Right renal cortex interstitium (tissue), 3 donors: ENCODE measurements at regions not wholly inside any gene's neighbourhood (a gene's known extent, or its start where the extent isn't known, plus 50 kb on each side); places are given as distances from the start of the nearest gene placed in this dataset.
"Not testable (repeated sequence)": the region's sequence is repeated elsewhere in the genome, so short reads cannot be mapped to it uniquely, and the experiment has no call there.

ENCODE experiments used
- DNase-seq, 3 donors: peaks; one replicate each; pipeline ENCODE4 v3.0.0-alpha.2; 2013; ENCODE audit warnings: low read depth in 3 of 3, low spot score in 2 of 3

DNA sequence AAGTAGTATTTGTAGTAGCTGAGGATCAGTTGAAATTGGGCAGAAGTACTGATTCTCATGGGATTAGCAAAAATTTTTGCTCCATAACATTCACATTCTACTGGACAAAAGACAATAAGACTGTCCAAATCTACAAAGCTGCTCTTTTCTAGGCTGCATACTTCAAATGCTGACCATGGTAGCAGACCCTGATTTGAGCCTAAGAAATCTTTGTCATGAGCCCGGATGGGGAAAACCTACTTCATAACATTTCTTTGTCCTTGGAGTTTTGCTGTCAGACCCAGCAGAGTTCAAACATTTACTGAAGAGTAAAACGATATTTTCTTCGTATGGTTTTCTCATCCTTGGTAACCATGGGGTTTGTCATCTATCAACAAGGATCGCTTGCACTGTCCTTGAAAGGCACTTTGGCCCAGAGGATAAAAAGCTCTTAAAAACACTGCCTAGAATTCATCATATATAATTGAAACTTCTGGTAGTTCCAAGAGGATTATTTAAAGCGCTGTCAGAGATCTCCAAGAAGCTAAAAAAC, 216.9 kb downstream of the CAVIN4 start:
- DNase-seq = no peak

GRCh38 chr9:100803956-100804355, 224.6 kb upstream of the PLPPR1 start:
- no peak for DNase-seq

DNA sequence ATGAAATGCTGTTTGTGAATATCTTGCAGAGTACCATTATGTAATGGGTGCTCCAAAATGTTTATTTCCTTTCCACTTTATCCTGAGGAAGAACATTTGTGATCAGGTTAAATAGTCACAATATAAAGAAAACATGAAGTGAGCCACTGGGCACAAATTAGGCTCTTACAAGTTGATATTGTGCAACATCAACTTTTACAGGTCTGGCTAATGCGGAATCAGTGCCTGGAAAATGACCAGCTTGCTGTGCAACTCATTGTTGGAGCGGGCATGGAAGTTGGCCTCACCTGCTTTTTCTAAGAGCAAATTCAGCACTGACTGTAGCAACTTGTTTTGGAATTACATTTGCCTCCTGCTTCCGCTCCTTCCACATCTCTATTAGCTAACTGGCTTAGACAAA, 216.9 kb upstream of the PLPPR1 start:
- no peak for DNase-seq

GRCh38 chr9:100813871-100814270, 214.7 kb upstream of the PLPPR1 start:
- DNase-seq = no peak

- no peak for DNase-seq
Measured at GRCh38 chr9:100819980-100820379, 208.5 kb upstream of the PLPPR1 start.

DNA sequence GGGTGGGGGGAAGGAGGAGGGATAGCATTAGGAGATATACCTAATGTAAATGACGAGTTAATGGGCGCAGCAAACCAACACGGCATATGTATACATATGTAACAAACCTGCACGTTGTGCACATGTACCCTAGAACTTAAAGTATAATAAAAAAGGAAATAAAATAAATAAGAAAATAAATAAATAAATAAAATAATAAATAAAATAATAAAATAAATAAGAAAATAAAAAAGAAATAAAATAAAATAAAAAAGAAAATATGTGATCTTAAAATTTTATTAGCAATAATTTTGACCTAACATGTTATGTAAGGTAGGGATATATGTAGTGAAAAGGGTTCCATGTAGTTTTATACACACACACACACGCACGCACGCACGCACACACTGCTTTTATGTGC, 195.5 kb upstream of the PLPPR1 start:
- DNase-seq = not testable (repeated sequence)

- DNase-seq = no peak
Measured at GRCh38 chr9:100838857-100839256, 189.7 kb upstream of the PLPPR1 start.

DNA sequence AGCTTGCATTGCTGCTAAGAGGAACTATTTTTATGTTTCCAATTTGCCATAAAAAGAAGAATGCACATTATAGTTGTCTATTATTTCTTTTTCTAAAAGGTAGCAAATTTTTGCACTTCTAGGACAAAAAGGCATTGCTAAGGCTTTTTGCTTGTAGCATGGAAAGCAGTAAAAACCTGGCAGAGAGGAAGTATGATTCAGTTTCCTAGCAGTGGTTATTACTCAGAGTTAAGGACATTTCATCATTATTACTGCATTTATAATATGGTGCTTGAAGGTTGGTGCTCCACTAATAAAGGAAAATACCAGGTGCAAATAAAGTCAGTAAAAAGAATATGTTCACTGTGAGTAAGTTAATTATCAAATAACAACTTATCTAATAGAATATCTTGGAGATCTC, 179.8 kb upstream of the PLPPR1 start:
- no peak for DNase-seq

GRCh38 chr9:100852088-100852487, 176.4 kb upstream of the PLPPR1 start:
- DNase-seq = no peak

GRCh38 chr9:100856238-100856637, 172.3 kb upstream of the PLPPR1 start:
- DNase-seq = no peak

DNA sequence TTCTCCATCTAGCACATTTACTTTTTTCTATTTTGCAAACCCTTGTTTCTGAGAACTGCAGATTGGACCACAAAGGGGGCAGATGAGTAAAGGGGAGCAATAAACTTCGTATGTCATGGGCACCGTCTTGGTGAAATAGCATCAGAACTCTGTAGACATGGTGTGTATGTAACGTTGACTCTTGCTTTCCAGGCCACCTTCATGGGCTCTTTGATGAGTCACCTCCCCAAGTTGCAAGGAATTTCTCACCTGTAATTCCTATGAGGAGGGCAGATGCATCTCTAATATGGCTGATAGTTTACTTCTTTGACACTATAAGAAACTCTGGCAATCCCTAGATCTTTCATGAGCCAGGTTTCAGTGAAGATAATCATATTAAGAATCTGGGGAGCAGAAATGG, 163.4 kb upstream of the PLPPR1 start:
- DNase-seq = no peak

GRCh38 chr9:100865648-100866047, 162.9 kb upstream of the PLPPR1 start:
- no peak for DNase-seq

- DNase-seq = no peak
Measured at GRCh38 chr9:100869326-100869725, 159.2 kb upstream of the PLPPR1 start.

DNA sequence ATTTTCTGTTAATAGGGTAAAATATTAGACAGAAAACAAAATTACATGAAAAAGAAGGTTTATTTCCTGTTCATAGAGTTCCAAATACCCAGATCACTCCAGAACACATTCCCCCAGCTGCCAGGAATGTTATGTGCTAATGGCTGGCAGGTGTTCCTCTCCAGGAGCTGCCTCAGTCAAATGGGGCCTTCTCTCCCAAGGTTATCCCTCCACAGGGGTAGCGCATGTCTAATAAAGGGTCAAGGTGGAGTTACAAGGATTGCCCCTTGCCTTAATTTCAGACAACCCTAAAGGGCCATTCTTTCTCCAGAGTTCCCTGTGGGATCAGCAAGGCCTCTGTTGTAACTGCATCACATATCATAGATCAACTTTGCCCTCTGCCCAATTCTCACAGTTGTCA, 148.6 kb upstream of the PLPPR1 start:
- no peak for DNase-seq

- no peak for DNase-seq
Measured at GRCh38 chr9:100880284-100880683, 148.2 kb upstream of the PLPPR1 start.

- no peak for DNase-seq
Measured at GRCh38 chr9:100884518-100884917, 144.0 kb upstream of the PLPPR1 start.

GRCh38 chr9:100890321-100890720, 138.2 kb upstream of the PLPPR1 start:
- no peak for DNase-seq

DNA sequence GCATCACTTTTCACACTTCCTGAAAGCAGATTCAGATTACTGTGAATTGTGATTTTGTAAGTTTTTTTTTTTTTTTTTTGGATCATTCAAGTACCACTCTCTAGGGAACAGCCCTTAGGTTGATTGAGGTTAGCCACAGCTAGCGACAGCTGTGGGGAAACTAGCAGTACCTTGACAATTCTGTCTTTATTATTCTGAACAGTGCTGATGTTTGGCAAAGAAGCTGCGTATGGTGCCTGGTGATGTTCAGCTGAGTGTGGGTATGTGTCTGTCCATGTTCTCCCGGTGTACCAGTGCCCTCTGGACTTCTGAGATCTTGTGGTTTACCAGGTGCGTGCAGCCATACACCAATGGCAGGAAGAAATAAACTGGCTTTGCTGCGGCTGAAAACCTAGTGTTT, 117.3 kb upstream of the PLPPR1 start:
- no peak for DNase-seq

DNA sequence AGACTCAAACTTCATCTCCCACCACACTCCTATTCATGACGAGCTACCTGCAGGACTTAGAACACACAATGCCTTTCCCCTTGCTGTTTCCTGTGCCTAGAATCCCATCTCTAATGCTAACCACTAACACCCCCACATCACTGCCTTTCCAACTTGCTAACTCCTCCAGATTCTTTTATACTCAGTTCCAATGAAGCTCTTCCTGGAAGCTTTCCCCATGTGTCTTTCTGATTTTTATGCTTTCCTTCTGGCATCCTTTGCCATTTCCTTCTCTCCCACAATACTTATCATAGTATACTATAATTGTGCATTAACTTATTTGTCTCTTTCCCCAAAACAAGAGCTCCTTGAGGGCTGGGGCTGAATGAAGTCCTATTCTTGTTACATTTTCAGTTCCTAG, 115.3 kb upstream of the PLPPR1 start:
- DNase-seq = no peak

- no peak for DNase-seq
Measured at GRCh38 chr9:100914266-100914665, 114.3 kb upstream of the PLPPR1 start.

DNA sequence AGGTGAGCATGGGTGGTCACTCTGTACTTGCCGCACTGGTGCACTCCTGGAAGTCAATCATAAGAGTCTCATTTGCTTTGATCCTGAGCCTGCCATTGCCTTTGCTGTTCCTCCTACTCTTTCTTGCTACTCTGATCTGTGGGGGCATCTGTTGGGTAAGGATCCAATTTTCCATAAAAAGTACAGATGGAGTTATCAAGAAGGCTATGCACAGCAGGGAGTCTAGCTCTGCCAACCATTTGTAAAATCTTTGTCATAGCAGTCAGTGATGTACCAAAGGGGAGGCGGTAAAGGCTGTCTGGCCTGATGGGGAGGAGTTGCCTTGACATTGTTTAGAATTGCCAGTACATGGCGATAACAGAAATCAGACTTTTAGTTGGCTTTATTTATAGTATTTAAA, 109.0 kb upstream of the PLPPR1 start:
- no peak for DNase-seq

GRCh38 chr9:100926366-100926765, 102.2 kb upstream of the PLPPR1 start:
- DNase-seq = no peak

GRCh38 chr9:100927763-100928162, 100.8 kb upstream of the PLPPR1 start:
- no peak for DNase-seq

GRCh38 chr9:100933656-100934055, 94.9 kb upstream of the PLPPR1 start:
- no peak for DNase-seq
